Spleen (tissue), 7 donors: ENCODE measurements at regions not wholly inside any gene's neighbourhood (a gene's known extent, or its start where the extent isn't known, plus 50 kb on each side); places are given as distances from the start of the nearest gene placed in this dataset.

Experiments used
- POLR2A ChIP-seq, 3 donors: fragments of 450-650 bp; IDR thresholded peaks; one replicate each; pipeline ENCODE4 v1.5.1; 2017; ENCODE audit warnings: antibody characterized with exemption in 3 of 3, mild to moderate bottlenecking in 1 of 3
- TF ChIP-seq, protein P1 (sequence below), 11 experiments: fragments of 200-600 bp in 7 of 11; fragments of 450-650 bp in 4 of 11; sonication (generic) in 4 of 11; IDR thresholded peaks in 8 of 11; conservative IDR thresholded peaks in 3 of 11; 1 replicate in 7 of 11; 2 replicates in 4 of 11; pipeline versions ENCODE4 v1.4.0 to v1.8.0; 2016 to 2021; ENCODE audit warnings: antibody characterized with exemption in 11 of 11, inconsistent platforms in 4 of 11, mild to moderate bottlenecking in 1 of 11
- donor health status: DM: no; HTN: no; CAD: no; lungs with moderate emphysema.
- donor health status: DM: no; HTN: no; CAD: no.
- donor health status: DM: no; HTN: no; CAD: no.

DNA sequence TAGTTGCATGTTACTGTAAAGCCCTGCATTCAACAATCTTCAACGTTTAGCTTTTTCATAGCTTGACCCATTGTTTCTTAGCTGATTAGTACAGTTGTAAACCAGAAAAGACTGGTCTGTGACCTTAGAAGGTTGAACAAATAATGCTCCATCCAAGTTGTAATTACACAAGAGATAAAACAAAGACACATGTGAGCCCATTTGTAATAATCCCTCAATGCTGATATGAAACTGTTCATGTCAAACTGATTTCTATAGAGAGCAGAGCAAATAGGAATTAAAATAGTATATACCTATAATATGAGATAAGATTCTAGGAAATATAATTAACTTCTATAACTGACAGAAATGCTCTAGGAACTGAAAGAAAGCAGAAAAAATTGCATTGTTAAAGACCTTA is 94.7 kb upstream of the SLC25A13 start:
- TF ChIP-seq POLR2A (IDR thresholded peaks at IDR 0.05) = no peak
- TF ChIP-seq, protein P1, sequence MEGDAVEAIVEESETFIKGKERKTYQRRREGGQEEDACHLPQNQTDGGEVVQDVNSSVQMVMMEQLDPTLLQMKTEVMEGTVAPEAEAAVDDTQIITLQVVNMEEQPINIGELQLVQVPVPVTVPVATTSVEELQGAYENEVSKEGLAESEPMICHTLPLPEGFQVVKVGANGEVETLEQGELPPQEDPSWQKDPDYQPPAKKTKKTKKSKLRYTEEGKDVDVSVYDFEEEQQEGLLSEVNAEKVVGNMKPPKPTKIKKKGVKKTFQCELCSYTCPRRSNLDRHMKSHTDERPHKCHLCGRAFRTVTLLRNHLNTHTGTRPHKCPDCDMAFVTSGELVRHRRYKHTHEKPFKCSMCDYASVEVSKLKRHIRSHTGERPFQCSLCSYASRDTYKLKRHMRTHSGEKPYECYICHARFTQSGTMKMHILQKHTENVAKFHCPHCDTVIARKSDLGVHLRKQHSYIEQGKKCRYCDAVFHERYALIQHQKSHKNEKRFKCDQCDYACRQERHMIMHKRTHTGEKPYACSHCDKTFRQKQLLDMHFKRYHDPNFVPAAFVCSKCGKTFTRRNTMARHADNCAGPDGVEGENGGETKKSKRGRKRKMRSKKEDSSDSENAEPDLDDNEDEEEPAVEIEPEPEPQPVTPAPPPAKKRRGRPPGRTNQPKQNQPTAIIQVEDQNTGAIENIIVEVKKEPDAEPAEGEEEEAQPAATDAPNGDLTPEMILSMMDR (IDR thresholded peaks at IDR 0.05 in 8 of 11, conservative IDR thresholded peaks at IDR 0.05 in 3 of 11) = no peak
